GM12874 (cell line): ENCODE measurements at regions not wholly inside any gene's neighbourhood (a gene's known extent, or its start where the extent isn't known, plus 50 kb on each side); places are given as distances from the start of the nearest gene placed in this dataset.

Experiments
- TF ChIP-seq, protein P1 (sequence below): IDR thresholded peaks from 2 replicates; pipeline ENCODE4 v1.5.1; 2011; ENCODE audit warnings: low read depth, mild to moderate bottlenecking, control low read depth, low read length, moderate library complexity; ENCODE audit not compliant: insufficient read depth

GRCh38 chr13:78169386-78169785 is 250.8 kb upstream of the EDNRB start:
- TF ChIP-seq, protein P1, sequence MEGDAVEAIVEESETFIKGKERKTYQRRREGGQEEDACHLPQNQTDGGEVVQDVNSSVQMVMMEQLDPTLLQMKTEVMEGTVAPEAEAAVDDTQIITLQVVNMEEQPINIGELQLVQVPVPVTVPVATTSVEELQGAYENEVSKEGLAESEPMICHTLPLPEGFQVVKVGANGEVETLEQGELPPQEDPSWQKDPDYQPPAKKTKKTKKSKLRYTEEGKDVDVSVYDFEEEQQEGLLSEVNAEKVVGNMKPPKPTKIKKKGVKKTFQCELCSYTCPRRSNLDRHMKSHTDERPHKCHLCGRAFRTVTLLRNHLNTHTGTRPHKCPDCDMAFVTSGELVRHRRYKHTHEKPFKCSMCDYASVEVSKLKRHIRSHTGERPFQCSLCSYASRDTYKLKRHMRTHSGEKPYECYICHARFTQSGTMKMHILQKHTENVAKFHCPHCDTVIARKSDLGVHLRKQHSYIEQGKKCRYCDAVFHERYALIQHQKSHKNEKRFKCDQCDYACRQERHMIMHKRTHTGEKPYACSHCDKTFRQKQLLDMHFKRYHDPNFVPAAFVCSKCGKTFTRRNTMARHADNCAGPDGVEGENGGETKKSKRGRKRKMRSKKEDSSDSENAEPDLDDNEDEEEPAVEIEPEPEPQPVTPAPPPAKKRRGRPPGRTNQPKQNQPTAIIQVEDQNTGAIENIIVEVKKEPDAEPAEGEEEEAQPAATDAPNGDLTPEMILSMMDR: no peak

DNA sequence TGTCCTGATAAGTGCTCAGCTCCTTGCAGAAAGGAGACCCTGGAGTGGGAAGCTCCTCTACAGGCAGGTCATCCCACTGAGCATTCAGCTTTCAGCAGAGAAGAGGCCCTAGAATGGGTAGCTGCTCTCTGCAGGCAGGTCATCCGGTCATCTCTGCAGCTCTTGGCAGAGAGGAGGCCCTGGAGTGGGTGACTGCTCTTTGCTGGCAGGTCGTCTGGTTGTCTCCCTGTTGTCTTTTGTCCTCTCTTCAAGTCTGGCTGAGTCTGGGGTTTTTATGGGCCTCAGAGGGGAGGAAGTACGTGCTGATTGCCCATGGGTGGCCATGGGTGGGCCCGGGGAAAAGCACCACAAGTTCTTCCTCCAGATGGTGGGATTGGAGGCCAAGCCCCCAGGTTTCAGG is 250.3 kb upstream of the EDNRB start:
- TF ChIP-seq, protein P1: no peak

GRCh38 chr13:78161266-78161665 is 242.6 kb upstream of the EDNRB start:
- TF ChIP-seq, protein P1: no peak

GRCh38 chr13:78160793-78161192 is 242.2 kb upstream of the EDNRB start:
- TF ChIP-seq, protein P1: no peak

DNA sequence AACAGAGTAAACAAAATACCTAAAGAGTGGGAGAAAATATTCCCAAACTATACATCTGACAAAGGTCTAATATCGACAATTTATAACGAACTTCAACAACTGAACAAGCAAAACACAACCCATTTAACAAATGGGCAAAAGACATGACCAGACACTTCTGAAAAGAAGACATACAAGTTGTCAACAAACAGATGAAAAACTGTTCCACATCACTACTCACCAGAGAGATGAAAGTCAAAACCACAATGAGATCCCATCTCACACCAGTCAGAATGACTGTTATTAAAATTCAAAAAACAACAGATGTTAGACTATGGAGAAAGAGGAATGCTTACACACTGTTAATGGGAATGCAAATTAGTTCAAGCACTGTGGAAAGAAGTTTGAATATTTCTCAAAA is 233.8 kb upstream of the EDNRB start:
- TF ChIP-seq, protein P1: no peak

DNA sequence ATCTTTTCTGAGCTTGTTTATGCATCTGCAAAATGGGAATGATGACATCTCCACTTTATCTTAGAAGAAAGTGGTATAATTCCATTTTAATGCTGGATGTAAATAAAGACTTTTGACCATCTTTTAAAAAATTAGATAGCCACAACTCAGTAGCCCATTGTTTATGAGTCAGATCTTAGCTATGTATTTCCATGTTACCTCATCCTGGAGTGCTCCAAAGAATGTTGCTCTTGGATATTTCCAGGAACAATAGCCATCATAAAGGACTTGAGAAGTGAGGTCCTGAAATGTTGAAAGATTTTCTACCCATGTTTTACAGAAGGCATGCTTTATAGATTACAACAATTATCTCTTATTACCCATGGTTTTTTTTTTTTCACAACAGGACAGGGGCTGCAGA is 229.3 kb upstream of the EDNRB start:
- TF ChIP-seq, protein P1: no peak

DNA sequence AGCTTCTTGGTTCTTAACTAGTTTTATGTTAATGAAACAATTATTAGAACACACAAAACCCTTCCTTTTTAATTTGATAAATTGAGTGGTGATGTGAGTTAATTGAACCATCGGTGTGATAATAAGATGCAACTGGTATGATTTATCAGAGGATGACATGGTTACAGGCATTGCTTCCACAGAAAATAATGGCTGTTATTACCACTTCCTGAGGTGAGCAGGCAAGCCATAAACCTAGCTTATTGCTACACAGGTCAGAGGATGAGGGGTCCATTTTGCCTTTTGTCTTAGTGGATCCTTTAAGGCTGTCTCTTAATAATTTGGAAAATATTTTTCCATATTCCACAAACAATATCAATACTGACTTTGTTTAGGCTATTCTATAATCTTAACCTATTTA is 226.6 kb upstream of the EDNRB start:
- TF ChIP-seq, protein P1: no peak

GRCh38 chr13:78139765-78140164 is 221.1 kb upstream of the EDNRB start:
- TF ChIP-seq, protein P1: no peak
